ENCODE measurements at regions not wholly inside any gene's neighbourhood (a gene's known extent, or its start where the extent isn't known, plus 50 kb on each side); places are given as distances from the start of the nearest gene placed in this dataset.

DNA sequence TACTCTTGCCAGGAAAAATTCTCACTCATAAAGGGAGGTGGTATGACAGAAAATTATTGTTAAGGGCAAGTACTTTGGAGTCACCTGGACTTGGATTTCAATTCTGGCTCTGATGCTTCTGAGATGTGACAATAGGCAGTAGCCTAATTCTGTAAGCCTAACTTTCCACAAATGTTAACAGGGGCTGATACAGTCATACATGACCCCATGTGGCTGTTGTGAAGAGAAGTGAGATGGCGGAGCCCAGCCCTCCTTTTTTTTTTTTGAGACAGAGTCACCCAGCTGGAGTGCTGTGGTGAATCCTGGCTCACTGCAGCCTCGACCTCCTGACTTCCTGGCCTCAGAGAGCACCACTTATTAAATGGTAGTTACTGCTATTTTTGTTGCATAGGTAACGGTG lies 54.4 kb upstream of the IRF2 start:
- no peak for DNase-seq (ENCODE audit: low spot score)

DNA sequence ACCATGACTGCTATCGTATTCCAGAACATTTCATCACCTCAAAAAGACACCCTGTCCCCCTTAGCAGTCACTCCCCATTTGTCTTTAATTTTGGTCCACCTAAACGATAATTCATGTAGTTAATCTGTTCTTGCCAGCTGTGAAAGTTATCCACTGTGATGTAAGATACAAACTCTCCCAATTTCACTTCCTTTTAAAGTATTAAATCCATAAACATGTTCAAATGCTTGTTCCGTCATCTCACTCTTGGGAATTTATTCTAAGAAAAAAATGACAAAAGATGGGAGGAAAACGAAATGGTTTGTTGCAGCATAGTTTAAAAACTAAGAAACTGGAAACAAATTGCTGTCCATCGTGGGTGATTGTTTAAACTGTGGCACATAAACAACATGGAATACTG lies 53.7 kb upstream of the IRF2 start:
- no peak for DNase-seq (ENCODE audit: low spot score)

DNA sequence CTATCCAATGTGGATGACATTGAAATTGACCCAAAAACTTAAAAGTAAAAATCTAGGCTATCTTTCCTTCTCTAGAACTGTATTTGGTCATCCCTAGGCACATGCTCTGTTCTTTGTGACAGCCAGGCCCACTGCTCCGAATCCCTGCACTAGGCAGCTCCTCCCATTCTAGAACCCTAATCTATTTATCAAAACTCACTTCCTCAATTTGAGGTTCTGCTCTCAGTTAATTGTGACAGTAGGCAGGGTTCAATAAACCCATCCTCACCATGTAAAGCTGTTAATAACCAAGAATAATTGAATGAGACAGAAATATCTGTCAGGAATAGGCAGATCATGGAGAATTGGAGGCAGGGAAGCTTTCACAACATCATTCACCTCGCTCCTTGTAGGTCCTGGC lies 51.9 kb upstream of the IRF2 start:
- DNase-seq (ENCODE audit: low spot score), result no peak

Measured in hematopoietic multipotent progenitor cell treated with erythropoietin and hydrocortisone succinate and interleukin-3 and kit ligand, for 15 days (in vitro differentiated cells).